ENCODE measurements at regions not wholly inside any gene's neighbourhood (a gene's known extent, or its start where the extent isn't known, plus 50 kb on each side); places are given as distances from the start of the nearest gene placed in this dataset.

GRCh38 chr6:127013865-127014264 is 104.6 kb upstream of the RSPO3 start:
- TF ChIP-seq CTCF (conservative IDR thresholded peaks at IDR 0.05), result no peak
- TF ChIP-seq EZH2 (IDR thresholded peaks at IDR 0.05; ENCODE audit: low read depth), result no peak

All from PC-9 (cell line).